HS-5 (cell line): ENCODE measurements at regions not wholly inside any gene's neighbourhood (a gene's known extent, or its start where the extent isn't known, plus 50 kb on each side); places are given as distances from the start of the nearest gene placed in this dataset.

Experiments
- DNase-seq: peaks from one replicate; pipeline ENCODE4 v3.0.0-alpha.2; 2012; ENCODE audit warnings: low read depth

DNA sequence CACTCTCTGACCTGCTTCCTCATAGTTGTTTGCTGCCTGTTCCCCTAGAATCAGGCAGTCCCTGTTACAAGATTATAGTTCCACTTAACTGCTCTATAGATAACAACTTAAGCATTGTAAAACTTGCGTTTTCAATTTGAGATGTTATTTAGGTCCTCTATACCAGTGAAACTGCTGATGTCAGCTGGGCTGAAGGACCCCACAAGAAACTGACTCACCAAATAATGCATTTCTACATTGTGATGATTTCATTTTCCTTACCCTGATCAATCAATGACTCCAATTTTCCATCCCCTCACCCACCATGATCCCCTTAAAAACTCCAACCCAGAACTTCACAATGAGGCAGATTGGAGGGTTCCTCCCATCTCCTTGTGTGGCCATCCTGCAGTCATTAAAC lies 280.7 kb downstream of the SLITRK1 start:
- DNase-seq, result no peak

GRCh38 chr13:83592095-83592494 lies 290.2 kb downstream of the SLITRK1 start:
- no peak for DNase-seq

GRCh38 chr13:83589814-83590213 lies 292.5 kb downstream of the SLITRK1 start:
- no peak for DNase-seq

DNA sequence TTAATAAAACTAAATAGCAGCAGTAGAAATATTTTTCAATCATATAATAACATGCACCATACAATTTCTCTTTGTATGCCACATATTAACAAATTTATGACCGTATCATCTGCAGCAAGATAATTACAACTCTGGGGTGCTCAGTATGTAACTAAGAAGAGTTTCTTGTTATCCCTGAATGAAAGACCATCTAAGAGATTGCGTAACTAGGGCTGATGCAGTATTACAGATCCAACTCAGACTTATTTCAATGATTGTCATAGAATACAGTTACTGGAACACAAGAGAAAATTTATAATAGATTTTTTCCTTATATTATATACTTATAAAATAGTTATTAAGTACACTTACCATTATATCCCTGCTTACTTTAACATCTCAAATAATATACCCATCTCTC lies 305.1 kb downstream of the SLITRK1 start:
- DNase-seq, result no peak

- no peak for DNase-seq
These were observed 314.3 kb downstream of the SLITRK1 start for GRCh38 chr13:83568019-83568418.

GRCh38 chr13:83563499-83563898 lies 318.8 kb downstream of the SLITRK1 start:
- DNase-seq, result no peak

DNA sequence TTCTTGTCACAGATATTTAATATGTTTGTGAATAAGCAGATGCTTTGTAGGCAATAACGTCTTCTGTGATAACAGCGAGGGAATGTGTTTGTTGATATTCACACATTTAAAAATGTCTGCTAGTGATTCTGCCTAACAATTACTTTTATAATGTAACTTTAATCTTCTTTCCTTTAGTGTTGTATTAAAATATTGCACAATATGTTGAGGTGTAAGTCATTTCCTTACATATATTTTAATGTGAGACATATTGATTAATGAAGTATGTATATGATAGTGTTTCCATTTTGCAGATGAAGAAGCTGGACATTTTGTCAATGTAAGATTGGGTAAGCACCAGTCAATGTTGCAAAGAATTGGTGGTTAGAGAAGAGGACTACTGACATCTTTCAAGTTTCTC lies 324.4 kb downstream of the SLITRK1 start:
- DNase-seq, result no peak

DNA sequence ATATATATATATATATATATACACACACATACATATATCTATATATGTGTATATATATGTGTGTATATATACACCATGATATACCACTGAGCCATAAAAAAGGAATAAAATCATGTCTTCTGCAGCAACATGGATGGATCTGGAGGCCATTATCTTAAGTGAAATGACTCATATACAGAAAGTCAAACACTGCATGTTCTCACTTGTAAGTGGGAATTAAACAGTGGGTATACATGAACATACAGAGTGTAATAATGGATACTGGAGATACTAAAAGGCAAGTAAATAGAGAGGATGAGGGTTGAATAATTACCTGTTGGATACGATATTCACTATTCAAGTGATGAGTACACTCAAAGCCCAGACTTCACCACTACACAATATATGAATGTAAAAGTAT lies 332.6 kb downstream of the SLITRK1 start:
- DNase-seq, result no peak

DNA sequence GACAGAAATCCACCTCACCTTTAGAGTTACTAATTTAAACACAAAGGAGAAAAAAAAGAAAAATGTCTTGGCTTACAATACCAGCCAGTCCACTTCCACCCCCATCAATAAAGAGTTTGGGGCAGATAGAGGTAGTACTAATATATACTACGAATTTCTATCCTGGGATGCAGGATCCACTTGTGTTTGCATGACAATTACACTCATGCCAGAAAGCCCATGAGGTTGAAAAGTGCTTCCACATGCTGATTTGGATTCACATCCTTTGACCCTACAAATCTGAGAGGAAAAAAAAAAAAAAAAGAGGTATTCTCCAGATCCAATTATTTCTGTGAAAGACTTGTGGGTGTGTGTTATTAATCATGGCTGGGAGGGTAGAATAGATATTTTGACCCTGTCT lies 335.2 kb downstream of the SLITRK1 start:
- no peak for DNase-seq

- DNase-seq, result no peak
These were observed 335.8 kb downstream of the SLITRK1 start for GRCh38 chr13:83546476-83546875.

GRCh38 chr13:83538636-83539035 lies 343.6 kb downstream of the SLITRK1 start:
- no peak for DNase-seq

- DNase-seq, result no peak
These were observed 345.3 kb downstream of the SLITRK1 start for GRCh38 chr13:83536941-83537340.

DNA sequence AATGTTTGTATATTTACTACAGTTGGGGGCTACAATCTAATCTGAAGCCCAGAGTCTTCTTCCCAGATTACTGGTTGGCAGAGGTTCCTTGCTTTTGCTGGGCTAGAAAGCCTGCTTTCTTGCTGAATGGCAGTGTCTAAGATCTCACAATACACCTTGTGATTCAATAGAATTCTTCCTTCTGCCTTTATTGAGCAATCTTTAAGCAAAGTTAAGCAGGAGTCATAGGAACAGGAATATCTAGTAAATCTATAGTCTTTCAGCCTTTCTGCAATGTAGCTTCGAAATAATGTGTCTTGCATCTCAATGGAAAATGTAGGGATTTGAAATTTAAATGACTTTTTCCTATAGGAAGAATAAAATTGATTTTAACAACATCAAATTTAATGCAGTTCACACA lies 346.1 kb downstream of the SLITRK1 start:
- DNase-seq, result no peak

DNA sequence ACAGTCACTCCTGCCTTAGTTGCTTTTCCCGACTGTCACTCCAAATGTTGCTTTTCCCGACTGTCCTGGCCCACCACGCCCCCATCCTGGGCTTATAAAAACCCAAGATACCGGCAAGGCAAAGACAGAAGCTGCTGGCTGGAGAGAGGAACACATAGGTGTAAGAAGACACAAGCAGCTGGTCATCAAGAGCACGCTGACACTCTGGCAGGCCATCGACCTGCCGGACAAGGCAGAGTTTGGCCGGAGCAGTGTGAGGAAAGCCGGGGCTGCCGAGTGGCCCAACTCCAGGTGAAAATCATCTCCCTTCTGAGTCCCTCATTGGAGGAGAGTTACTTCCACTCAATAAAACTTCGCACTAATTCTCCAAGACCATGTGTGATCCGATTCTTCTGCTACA lies 349.5 kb downstream of the SLITRK1 start:
- DNase-seq, result no peak

- DNase-seq, result no peak
These were observed 351.3 kb downstream of the SLITRK1 start for GRCh38 chr13:83531022-83531421.

GRCh38 chr13:83516781-83517180 lies 365.5 kb downstream of the SLITRK1 start:
- no peak for DNase-seq

DNA sequence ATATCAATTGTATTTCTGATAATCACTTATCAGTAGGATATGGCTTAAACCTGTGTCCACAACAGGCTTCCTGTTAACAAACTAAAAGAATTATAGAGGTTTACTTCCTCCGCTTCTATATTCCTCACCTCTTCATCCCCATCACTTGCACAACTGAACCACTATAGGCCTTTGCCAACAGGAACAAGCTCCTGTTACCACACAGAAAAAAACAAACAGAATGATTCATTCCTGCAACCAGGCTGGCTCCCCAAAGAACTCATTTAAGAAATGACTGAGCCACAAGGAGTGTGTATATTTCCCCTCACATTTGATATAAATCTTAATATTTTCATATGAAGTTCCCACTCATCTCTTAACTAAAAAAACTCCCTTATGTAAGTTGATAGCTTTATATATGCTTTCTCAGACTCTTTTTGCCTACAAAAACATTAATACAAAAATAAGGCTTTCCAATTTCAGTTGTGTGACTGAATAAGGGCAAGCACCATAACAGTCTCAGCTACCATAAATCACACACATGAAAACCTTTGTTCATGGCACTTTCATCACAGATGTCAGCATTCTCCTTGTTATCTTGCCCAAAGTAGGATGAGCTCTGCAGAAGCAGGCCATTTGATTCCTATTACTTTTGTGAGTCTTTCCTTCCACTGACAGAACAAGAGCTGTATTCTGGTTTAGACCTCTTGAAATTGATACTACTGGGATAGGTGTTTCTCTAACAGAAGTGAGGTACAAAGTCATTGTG lies 366.8 kb downstream of the SLITRK1 start:
- DNase-seq, result no peak

DNA sequence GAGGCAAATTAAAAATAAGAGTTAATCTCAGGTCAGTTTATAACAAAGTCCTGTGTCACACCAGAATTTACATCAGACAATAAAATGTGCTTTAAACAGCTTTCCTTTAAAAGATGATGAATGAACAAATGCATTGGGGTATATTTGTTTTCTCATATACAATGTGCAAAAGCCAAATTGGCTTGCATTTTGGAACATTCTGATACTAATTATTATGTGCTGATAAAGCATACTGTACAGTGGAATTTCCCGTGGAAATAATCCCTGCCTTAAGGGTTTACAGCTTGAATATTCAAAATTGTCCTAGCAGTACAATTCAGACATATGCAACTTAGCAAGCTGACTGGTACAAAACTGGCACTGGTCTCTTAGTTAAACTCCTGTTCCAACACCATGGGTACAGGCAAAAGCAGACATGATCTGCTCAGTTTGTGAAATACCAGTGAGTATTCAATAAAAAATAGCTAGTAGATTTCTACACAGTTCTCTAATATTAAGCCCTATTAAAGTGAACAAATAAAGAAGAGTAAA lies 373.4 kb downstream of the SLITRK1 start:
- no peak for DNase-seq

- DNase-seq, result peak; percentile 35
These were observed 378.9 kb downstream of the SLITRK1 start for GRCh38 chr13:83503424-83503823.

GRCh38 chr13:83499286-83499685 lies 383.0 kb downstream of the SLITRK1 start:
- no peak for DNase-seq

- DNase-seq, result peak; percentile 28
These were observed 383.6 kb downstream of the SLITRK1 start for GRCh38 chr13:83498481-83499190.

- no peak for DNase-seq
These were observed 384.2 kb downstream of the SLITRK1 start for GRCh38 chr13:83498045-83498444.

DNA sequence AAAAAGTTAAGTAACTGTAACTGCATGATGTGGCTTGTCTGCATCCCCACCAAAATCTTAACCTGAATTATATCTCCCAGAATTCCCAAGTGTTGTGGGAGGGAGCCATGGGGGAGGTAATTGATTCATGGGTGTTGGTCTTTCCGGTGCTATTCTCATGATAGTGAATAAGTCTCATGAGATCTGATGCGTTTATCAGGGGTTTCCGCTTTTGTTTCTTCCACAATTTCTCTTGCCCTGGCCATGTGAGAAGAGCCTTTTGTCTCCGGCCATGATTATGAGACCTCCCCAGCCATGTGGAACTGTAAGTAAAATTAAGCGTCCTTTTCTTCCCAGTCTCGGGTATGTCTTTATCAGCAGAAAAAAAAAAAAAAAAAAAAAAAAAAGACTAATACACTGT lies 385.8 kb downstream of the SLITRK1 start:
- DNase-seq, result no peak

DNA sequence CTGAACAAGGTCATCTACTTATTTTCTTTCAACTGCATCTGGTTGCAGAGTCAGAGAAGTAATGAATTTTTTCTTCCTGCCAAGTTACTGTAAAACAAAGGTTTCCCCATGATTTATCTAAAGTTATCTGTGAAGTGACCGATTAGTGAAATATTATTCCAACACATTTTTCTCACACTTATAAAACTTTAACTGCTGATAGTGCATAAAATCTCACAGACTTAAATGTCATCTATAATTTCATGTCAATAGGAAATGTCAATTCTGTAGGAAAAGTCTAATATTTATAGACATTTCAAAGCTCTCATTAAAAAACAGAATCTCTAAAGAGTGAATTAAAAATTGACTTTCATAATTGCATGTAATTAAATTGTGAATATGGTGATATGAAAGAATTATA lies 397.2 kb downstream of the SLITRK1 start:
- DNase-seq, result no peak
